HepG2 (cell line): ENCODE measurements at regions not wholly inside any gene's neighbourhood (a gene's known extent, or its start where the extent isn't known, plus 50 kb on each side); places are given as distances from the start of the nearest gene placed in this dataset.

Source experiments
- ATAC-seq: fragments of 200-7000 bp; cut with Tn5 transposase; 3 replicates; pipeline ENCODE4 v1.9.1; 2020; ENCODE audit warnings: mild to moderate bottlenecking, moderate library complexity
- BruUV-seq: library from RNA; stranded (reverse); fragments of 400-500 nt; replicated peaks from 2 replicates; lab custom pipeline; 2021; lab: Mats Ljungman, UMichigan
- CTCF ChIA-PET: fragments of 300-600 bp; formaldehyde crosslinking; extraction: SDS; loops from one replicate; lab custom pipeline; 2021; ENCODE audit warnings: low total read pairs, inconsistent platforms, low intra/inter-chr PET ratio; lab: Yijun Ruan, JAX
- POLR2A ChIA-PET: fragments of 350-600 bp; sonication (Branson Sonifier 250); formaldehyde crosslinking; loops from one replicate; lab custom pipeline; 2020; ENCODE audit warnings: antibody characterized with exemption, inconsistent platforms; lab: Yijun Ruan, JAX
- DNase-seq: peaks from one replicate; pipeline ENCODE4 v3.0.0-alpha.2; 2015; ENCODE audit warnings: low spot score
- FAIRE-seq: peaks from 3 replicates; lab custom pipeline; 2011; peaks lifted over from hg19 to GRCh38; lab: Jason Lieb, UNC
- H2AFZ ChIP-seq: one replicate; pipeline ENCODE4 v1.6.1; 2011; ENCODE audit warnings: low read length, inconsistent platforms
- H3K27ac ChIP-seq: fragments of 300-600 bp; 3 replicates; pipeline ENCODE4 v1.8.0; 2011; ENCODE audit warnings: mixed run types, mild to moderate bottlenecking, mixed read lengths, low read length, inconsistent platforms; ENCODE audit not compliant: insufficient read depth; ENCODE audit errors: extremely low read length
- H3K27me3 ChIP-seq, 2 experiments: fragments of 200-600 bp in 1 of 2; 2 replicates in 1 of 2; 3 replicates in 1 of 2; pipeline versions ENCODE4 v1.6.0 to v1.8.0; 2011; ENCODE audit warnings: low read length in 2 of 2, mild to moderate bottlenecking in 2 of 2, moderate library complexity in 2 of 2, inconsistent platforms in 1 of 2; ENCODE audit not compliant: insufficient read depth in 2 of 2, control insufficient read depth in 1 of 2
- H3K36me3 ChIP-seq, 2 experiments: fragments of 200-600 bp in 1 of 2; replicated peaks in 1 of 2; 2 replicates in 1 of 2; 3 replicates in 1 of 2; pipeline versions ENCODE4 v1.5.1 to v1.8.0; 2011; ENCODE audit warnings: low read length in 2 of 2, inconsistent platforms in 1 of 2; ENCODE audit not compliant: insufficient read depth in 2 of 2, control insufficient read depth in 1 of 2
- H3K4me1 ChIP-seq: 2 replicates; pipeline ENCODE4 v1.5.1; 2012; ENCODE audit warnings: low read length, inconsistent platforms; ENCODE audit not compliant: insufficient read depth
- H3K4me2 ChIP-seq: 2 replicates; pipeline ENCODE4 v1.6.0; 2011; ENCODE audit warnings: low read depth, low read length, inconsistent platforms
- H3K4me3 ChIP-seq, 3 experiments: fragments of 200-600 bp in 1 of 3; sonication (generic), shearing (Covaris generic) in 1 of 3; replicated peaks in 1 of 3; 2 replicates each; pipeline ENCODE4 v1.5.1; 2011 to 2016; ENCODE audit warnings: low read length in 3 of 3, inconsistent platforms in 2 of 3, low read depth in 2 of 3, mild to moderate bottlenecking in 2 of 3, control low read depth in 1 of 3, mixed read lengths in 1 of 3; ENCODE audit not compliant: insufficient read depth in 1 of 3
- H3K79me2 ChIP-seq: one replicate; pipeline ENCODE4 v1.6.1; 2011; ENCODE audit warnings: low read length, inconsistent platforms; ENCODE audit not compliant: insufficient read depth
- H3K9ac ChIP-seq: 2 replicates; pipeline ENCODE4 v1.6.0; 2011; ENCODE audit warnings: mild to moderate bottlenecking, low read depth, low read length, inconsistent platforms; ENCODE audit not compliant: insufficient read depth
- H3K9me3 ChIP-seq: 2 replicates; pipeline ENCODE4 v1.5.1; 2012; ENCODE audit warnings: mild to moderate bottlenecking, low read length
- H4K20me1 ChIP-seq: 2 replicates; pipeline ENCODE4 v1.6.0; 2011; ENCODE audit warnings: inconsistent platforms, mild to moderate bottlenecking, low read length, moderate library complexity; ENCODE audit not compliant: insufficient read depth
- GTF3A ChIP-seq: sonication (generic); formaldehyde crosslinking; conservative IDR thresholded peaks from 2 replicates; pipeline ENCODE4 v1.4.0; 2020; ENCODE audit warnings: mild to moderate bottlenecking, missing genetic modification reagents
- HNRNPLL ChIP-seq: fragments of 200-400 bp; formaldehyde crosslinking; IDR thresholded peaks from 2 replicates; pipeline ENCODE4 v1.6.1; 2017; ENCODE audit warnings: mild to moderate bottlenecking, low read depth, low read length; ENCODE audit not compliant: poor library complexity, severe bottlenecking
- MAFG ChIP-seq: sonication (generic); formaldehyde crosslinking; IDR thresholded peaks from 2 replicates; pipeline ENCODE4 v1.5.1; 2020; ENCODE audit warnings: mild to moderate bottlenecking, missing genetic modification reagents
- MYNN ChIP-seq: sonication (generic); formaldehyde crosslinking; IDR thresholded peaks from 2 replicates; pipeline ENCODE4 v1.4.0; 2020; ENCODE audit warnings: mild to moderate bottlenecking, low read depth, missing genetic modification reagents
- NFYB ChIP-seq: sonication (generic); formaldehyde crosslinking; IDR thresholded peaks from 2 replicates; pipeline ENCODE4 v1.4.0; 2020; ENCODE audit warnings: missing genetic modification reagents
- NFYC ChIP-seq: IDR thresholded peaks from 2 replicates; pipeline ENCODE4 v1.6.1; 2016; ENCODE audit warnings: missing genetic modification reagents, missing compliant biosample characterization
- TSC22D2 ChIP-seq: sonication (generic); formaldehyde crosslinking; IDR thresholded peaks from 2 replicates; pipeline ENCODE4 v1.5.1; 2020; ENCODE audit warnings: missing genetic modification reagents, mild to moderate bottlenecking, borderline replicate concordance
- ZNF354B ChIP-seq: sonication (generic); formaldehyde crosslinking; IDR thresholded peaks from 2 replicates; pipeline ENCODE4 v1.8.0; 2022; ENCODE audit warnings: mild to moderate bottlenecking, missing genetic modification reagents
- ZNF790 ChIP-seq: sonication (generic); formaldehyde crosslinking; IDR thresholded peaks from 2 replicates; pipeline ENCODE4 v1.8.0; 2022; ENCODE audit warnings: missing genetic modification reagents, mild to moderate bottlenecking, borderline replicate concordance
- WGBS: methylation state at CpG from one replicate; pipeline ENCODE4 v1.1.6; 2017; ENCODE audit warnings: low lambda C conversion rate; 5-methylcytosine and 5-hydroxymethylcytosine counted together
- in situ Hi-C: cut with HindIII; loops from 2 replicates; pipeline ENCODE4 v1.10.0; 2017; ENCODE audit warnings: low pct_unique_long_range_greater_than_20kb; ENCODE audit not compliant: extremely low pct_ligation_motif_present
- intact Hi-C: fragments of 100-400 bp; cut with micrococcal nuclease; formaldehyde crosslinking; loops from one replicate; pipeline ENCODE4 v1.10.0; 2022; ENCODE audit not compliant: unreplicated experiment
- TF ChIP-seq, protein P1 (sequence below): IDR thresholded peaks from 2 replicates; pipeline ENCODE4 v1.6.1; 2016; ENCODE audit warnings: control low read depth

DNA sequence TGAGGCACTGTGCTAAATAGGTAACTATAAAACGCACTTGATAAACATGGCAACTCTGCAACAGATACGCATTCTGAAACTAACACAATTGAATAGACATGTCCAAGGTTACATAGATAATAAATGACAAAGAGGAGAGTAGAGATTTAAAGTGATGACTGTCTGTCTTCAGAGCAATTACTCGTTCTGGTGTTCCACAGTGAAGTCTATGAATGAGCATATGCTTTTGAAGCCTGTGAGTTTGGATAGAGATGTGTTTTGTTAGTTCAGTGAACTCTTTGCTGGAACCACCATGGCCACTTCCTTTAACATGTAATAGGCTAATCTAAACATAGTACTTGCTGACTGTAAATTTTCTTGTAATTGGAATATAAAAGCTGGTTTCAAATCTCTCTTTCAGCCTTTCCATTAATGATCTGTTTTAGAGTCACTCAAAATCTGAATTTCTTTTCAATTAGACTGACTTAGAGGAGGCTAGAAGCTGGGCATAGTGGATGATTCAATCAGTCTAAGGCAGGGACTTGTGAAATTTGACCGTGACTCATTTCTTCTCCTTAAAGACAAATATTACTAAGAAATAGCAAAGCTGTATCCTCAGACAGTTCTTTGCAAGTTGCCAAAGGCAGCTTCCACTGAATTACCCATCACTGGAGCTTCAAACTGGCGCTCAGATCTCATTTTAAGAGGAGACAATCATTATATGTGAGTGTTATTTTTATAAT, 1130.1 kb upstream of the CELF4 start:
- no peak overlapping the region for H3K4me3 ChIP-seq
- H3K4me2 ChIP-seq = no peak overlapping the region
- no peak for TF ChIP-seq ZNF790 (CRISPR knock-in tag)
- TF ChIP-seq MYNN (CRISPR knock-in tag) = no peak
- no peak for TF ChIP-seq TSC22D2 (CRISPR knock-in tag)
- no peak for TF ChIP-seq ZNF354B (CRISPR knock-in tag)
- TF ChIP-seq MAFG (CRISPR knock-in tag) = no peak
- no peak for TF ChIP-seq NFYC (CRISPR knock-in tag)
- no peak for TF ChIP-seq GTF3A
- TF ChIP-seq, protein P1, sequence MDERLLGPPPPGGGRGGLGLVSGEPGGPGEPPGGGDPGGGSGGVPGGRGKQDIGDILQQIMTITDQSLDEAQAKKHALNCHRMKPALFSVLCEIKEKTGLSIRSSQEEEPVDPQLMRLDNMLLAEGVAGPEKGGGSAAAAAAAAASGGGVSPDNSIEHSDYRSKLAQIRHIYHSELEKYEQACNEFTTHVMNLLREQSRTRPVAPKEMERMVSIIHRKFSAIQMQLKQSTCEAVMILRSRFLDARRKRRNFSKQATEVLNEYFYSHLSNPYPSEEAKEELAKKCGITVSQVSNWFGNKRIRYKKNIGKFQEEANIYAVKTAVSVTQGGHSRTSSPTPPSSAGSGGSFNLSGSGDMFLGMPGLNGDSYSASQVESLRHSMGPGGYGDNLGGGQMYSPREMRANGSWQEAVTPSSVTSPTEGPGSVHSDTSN (CRISPR knock-in tag) = no peak
- no peaks in the 10 kb centered on the region for H3K9me3 ChIP-seq
- H3K27me3 ChIP-seq = no peaks in the 10 kb centered on the region; a peak in 1 of 5 replicates
- no peaks in the 10 kb centered on the region for H3K4me1 ChIP-seq
- ChIA-PET CTCF (no interaction called here), POLR2A (no interaction called here)
- intact Hi-C loops (no loop called here), in situ Hi-C loops (no loop called here)
- no peak for DNase-seq
- no peak overlapping the region for H3K27ac ChIP-seq
- BruUV-seq = no TSS peak
- H4K20me1 ChIP-seq = no peaks in the 10 kb centered on the region
- H3K79me2 ChIP-seq = no peaks in the 10 kb centered on the region
- 6% methylated on average over 5 of the region's 5 CpGs for WGBS
- H3K36me3 ChIP-seq = no peaks in the 10 kb centered on the region
- no peak for ATAC-seq
- FAIRE-seq = no peak
- no peak overlapping the region for H3K9ac ChIP-seq
- no peak overlapping the region for H2AFZ ChIP-seq

DNA sequence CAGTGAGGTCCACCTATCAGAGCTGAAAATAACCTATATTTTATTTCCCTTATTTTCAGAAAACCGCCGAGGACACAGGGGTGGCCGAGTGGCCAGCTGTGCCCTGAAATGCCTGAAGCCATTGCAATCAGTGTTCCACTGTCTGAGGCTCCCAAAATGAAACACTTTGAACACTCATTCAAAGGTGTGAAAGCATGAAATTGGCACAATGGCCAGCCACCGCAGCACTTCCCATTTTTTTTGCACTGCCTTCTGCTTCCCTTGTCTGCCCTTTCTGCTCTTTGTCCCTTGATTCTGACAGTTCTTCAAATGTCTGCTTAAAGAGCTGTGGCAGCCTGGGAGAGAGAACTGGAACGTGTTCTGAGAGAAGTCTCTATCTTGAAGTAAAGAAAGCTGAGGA, 1127.5 kb upstream of the CELF4 start:
- no peak overlapping the region for H3K27ac ChIP-seq
- intact Hi-C loops = no loop called here
- H3K4me1 ChIP-seq = no peaks in the 10 kb centered on the region
- no TSS peak for BruUV-seq
- no peak overlapping the region for H3K9ac ChIP-seq
- no peaks in the 10 kb centered on the region for H3K36me3 ChIP-seq
- no peaks in the 10 kb centered on the region for H4K20me1 ChIP-seq
- H3K79me2 ChIP-seq = no peaks in the 10 kb centered on the region
- ATAC-seq = no peak
- ChIA-PET POLR2A (no interaction called here), CTCF (no interaction called here)
- DNase-seq = no peak
- in situ Hi-C loops = no loop called here
- no peak overlapping the region for H3K4me3 ChIP-seq
- no peak overlapping the region for H3K4me2 ChIP-seq
- H3K9me3 ChIP-seq = no peaks in the 10 kb centered on the region
- no peak for FAIRE-seq
- TF ChIP-seq HNRNPLL (no peak), NFYB (CRISPR knock-in tag) (no peak)
- no peaks in the 10 kb centered on the region for H3K27me3 ChIP-seq
- H2AFZ ChIP-seq = no peak overlapping the region
- WGBS = 0% methylated on average over 5 of the region's 5 CpGs
